HEK293 (cell line): ENCODE measurements at regions not wholly inside any gene's neighbourhood (a gene's known extent, or its start where the extent isn't known, plus 50 kb on each side); places are given as distances from the start of the nearest gene placed in this dataset.

Experiments used
- CTCF ChIA-PET: fragments of 350-600 bp; formaldehyde crosslinking; extraction: SDS; loops from one replicate; lab custom pipeline; 2021; ENCODE audit warnings: antibody characterized with exemption; lab: Yijun Ruan, JAX
- POLR2A ChIA-PET: fragments of 300-600 bp; formaldehyde crosslinking; extraction: SDS; loops from one replicate; lab custom pipeline; 2020; ENCODE audit warnings: antibody characterized with exemption, inconsistent platforms; lab: Yijun Ruan, JAX
- H3K27ac ChIP-seq: fragments of 200-500 bp; sonication (Bioruptor generic); 2 replicates; pipeline ENCODE4 v1.5.1; 2014; ENCODE audit warnings: low read depth, low read length, control low read depth, inconsistent platforms; ENCODE audit errors: extremely low read depth
- H3K36me3 ChIP-seq, 2 experiments: fragments of 200-500 bp in 1 of 2; sonication (Bioruptor generic) in 1 of 2; 1 replicate in 1 of 2; 2 replicates in 1 of 2; pipeline ENCODE4 v1.5.1; 2014 to 2017; ENCODE audit warnings: inconsistent platforms in 2 of 2, low read length in 2 of 2; ENCODE audit not compliant: control insufficient read depth in 2 of 2, insufficient read depth in 1 of 2
- H3K4me1 ChIP-seq: fragments of 200-500 bp; sonication (Bioruptor generic); 2 replicates; pipeline ENCODE4 v1.5.1; 2014; ENCODE audit warnings: mild to moderate bottlenecking, low read length, inconsistent platforms; ENCODE audit not compliant: control insufficient read depth, insufficient read depth
- H3K4me3 ChIP-seq: 2 replicates; pipeline ENCODE4 v1.5.1; 2011; ENCODE audit warnings: low read depth, mild to moderate bottlenecking, control low read depth, low read length, moderate library complexity
- H3K9me3 ChIP-seq: fragments of 200-500 bp; sonication (Bioruptor generic); 2 replicates; pipeline ENCODE4 v1.5.1; 2014; ENCODE audit warnings: low read depth, low read length, inconsistent platforms; ENCODE audit not compliant: control insufficient read depth, insufficient read depth
- AEBP2 ChIP-seq: fragments of 450-650 bp; formaldehyde crosslinking; IDR thresholded peaks from 2 replicates; pipeline ENCODE4 v1.5.1; 2016; ENCODE audit warnings: missing biosample characterization, missing genetic modification characterization, borderline replicate concordance
- ATF2 ChIP-seq: fragments of 450-650 bp; formaldehyde crosslinking; IDR thresholded peaks from 2 replicates; pipeline ENCODE4 v1.5.1; 2016; ENCODE audit warnings: missing biosample characterization, missing genetic modification characterization, low read depth
- EGR2 ChIP-seq: fragments of 450-650 bp; formaldehyde crosslinking; IDR thresholded peaks from 2 replicates; pipeline ENCODE4 v1.5.1; 2016; ENCODE audit warnings: low read depth, missing biosample characterization, missing genetic modification characterization
- GFI1B ChIP-seq: fragments of 450-650 bp; formaldehyde crosslinking; IDR thresholded peaks from 2 replicates; pipeline ENCODE4 v1.5.1; 2016; ENCODE audit warnings: missing biosample characterization, missing genetic modification characterization
- MZF1 ChIP-seq: fragments of 450-650 bp; formaldehyde crosslinking; IDR thresholded peaks from 2 replicates; pipeline ENCODE4 v1.5.1; 2017; ENCODE audit warnings: missing biosample characterization, missing genetic modification characterization, borderline replicate concordance
- OVOL3 ChIP-seq: fragments of 450-650 bp; formaldehyde crosslinking; IDR thresholded peaks from 2 replicates; pipeline ENCODE4 v1.5.1; 2016; ENCODE audit warnings: missing biosample characterization, missing genetic modification characterization
- PBX3 ChIP-seq: sonication (generic); formaldehyde crosslinking; IDR thresholded peaks from 2 replicates; pipeline ENCODE4 v1.8.1; 2022; ENCODE audit warnings: mild to moderate bottlenecking, moderate library complexity, missing genetic modification reagents
- PRDM4 ChIP-seq: fragments of 450-650 bp; formaldehyde crosslinking; IDR thresholded peaks from 2 replicates; pipeline ENCODE4 v1.5.1; 2017; ENCODE audit warnings: missing biosample characterization, missing genetic modification characterization
- REST ChIP-seq: fragments of 450-650 bp; formaldehyde crosslinking; IDR thresholded peaks from 2 replicates; pipeline ENCODE4 v1.5.1; 2016; ENCODE audit warnings: missing biosample characterization, missing genetic modification characterization
- SP7 ChIP-seq: fragments of 450-650 bp; formaldehyde crosslinking; IDR thresholded peaks from 2 replicates; pipeline ENCODE4 v1.5.1; 2016; ENCODE audit warnings: missing biosample characterization, missing genetic modification characterization
- WT1 ChIP-seq: fragments of 450-650 bp; formaldehyde crosslinking; IDR thresholded peaks from 2 replicates; pipeline ENCODE4 v1.5.1; 2016; ENCODE audit warnings: missing biosample characterization, missing genetic modification characterization
- ZBTB21 ChIP-seq: fragments of 450-650 bp; formaldehyde crosslinking; IDR thresholded peaks from 2 replicates; pipeline ENCODE4 v1.5.1; 2017; ENCODE audit warnings: missing biosample characterization, missing genetic modification characterization
- ZNF10 ChIP-seq: fragments of 450-650 bp; formaldehyde crosslinking; IDR thresholded peaks from 2 replicates; pipeline ENCODE4 v1.5.1; 2017; ENCODE audit warnings: missing biosample characterization, missing genetic modification characterization
- ZNF169 ChIP-seq: fragments of 450-650 bp; formaldehyde crosslinking; IDR thresholded peaks from 2 replicates; pipeline ENCODE4 v1.5.1; 2016; ENCODE audit warnings: missing biosample characterization, missing genetic modification characterization
- ZNF274 ChIP-seq, 2 experiments: fragments of 200-500 bp in 1 of 2; fragments of 450-650 bp in 1 of 2; sonication (Bioruptor generic) in 1 of 2; formaldehyde crosslinking in 1 of 2; IDR thresholded peaks; 2 replicates each; pipeline versions ENCODE4 v1.5.1 to v1.6.1; 2014 to 2016; ENCODE audit warnings: borderline replicate concordance in 1 of 2, inconsistent platforms in 1 of 2, low read length in 1 of 2, missing biosample characterization in 1 of 2, missing genetic modification characterization in 1 of 2
- ZNF416 ChIP-seq: fragments of 450-650 bp; formaldehyde crosslinking; IDR thresholded peaks from 2 replicates; pipeline ENCODE4 v1.5.1; 2016; ENCODE audit warnings: missing biosample characterization, missing genetic modification characterization
- ZNF433 ChIP-seq: fragments of 450-650 bp; formaldehyde crosslinking; IDR thresholded peaks from 2 replicates; pipeline ENCODE4 v1.5.1; 2016; ENCODE audit warnings: missing biosample characterization, missing genetic modification characterization, low read depth
- ZNF521 ChIP-seq: fragments of 450-650 bp; formaldehyde crosslinking; IDR thresholded peaks from 2 replicates; pipeline ENCODE4 v1.5.1; 2017; ENCODE audit warnings: missing biosample characterization, mild to moderate bottlenecking, missing genetic modification characterization
- ZNF548 ChIP-seq: fragments of 450-650 bp; formaldehyde crosslinking; IDR thresholded peaks from 2 replicates; pipeline ENCODE4 v1.5.1; 2016; ENCODE audit warnings: missing biosample characterization, missing genetic modification characterization
- ZNF560 ChIP-seq: fragments of 450-650 bp; formaldehyde crosslinking; IDR thresholded peaks from 2 replicates; pipeline ENCODE4 v1.5.1; 2017; ENCODE audit warnings: missing biosample characterization, missing genetic modification characterization, borderline replicate concordance
- ZNF600 ChIP-seq: fragments of 450-650 bp; formaldehyde crosslinking; IDR thresholded peaks from 2 replicates; pipeline ENCODE4 v1.5.1; 2016; ENCODE audit warnings: missing biosample characterization, missing genetic modification characterization
- ZNF768 ChIP-seq: fragments of 450-650 bp; formaldehyde crosslinking; IDR thresholded peaks from 2 replicates; pipeline ENCODE4 v1.5.1; 2018; ENCODE audit warnings: missing biosample characterization, mild to moderate bottlenecking, missing genetic modification characterization
- ZNF830 ChIP-seq: fragments of 450-650 bp; IDR thresholded peaks from 2 replicates; pipeline ENCODE4 v1.5.0; 2018; ENCODE audit warnings: missing biosample characterization, missing genetic modification characterization, low read depth, mild to moderate bottlenecking, moderate library complexity
- ZNF843 ChIP-seq: fragments of 450-650 bp; formaldehyde crosslinking; IDR thresholded peaks from 2 replicates; pipeline ENCODE4 v1.5.1; 2016; ENCODE audit warnings: missing biosample characterization, missing genetic modification characterization

GRCh38 chrX:88584283-88584682 lies 162.7 kb upstream of the CPXCR1 start:
- CTCF ChIA-PET, result no interaction called here

GRCh38 chrX:88586317-88586716 lies 160.7 kb upstream of the CPXCR1 start:
- no peaks in the 10 kb centered on the region for H3K36me3 ChIP-seq
- POLR2A ChIA-PET, result no interaction called here
- no peak for TF ChIP-seq EGR2 (tag by site-specific recombination)
- no peak for TF ChIP-seq ZNF843
- TF ChIP-seq ZNF560 (tag by site-specific recombination), result no peak
- no peak for TF ChIP-seq ZNF274 (IDR thresholded peaks at IDR 0.05; ENCODE audit: low read length)
- no peak for TF ChIP-seq ZNF274 (tag by site-specific recombination; IDR thresholded peaks at IDR 0.05; ENCODE audit: borderline replicate concordance)
- TF ChIP-seq ATF2, result peak; percentile 81

More at GRCh38 chrX:88584283-88584682, 162.7 kb upstream of the CPXCR1 start:
- Histone ChIP-seq H3K27ac (no peak overlapping the region), H3K4me1 (no peaks in the 10 kb centered on the region), H3K36me3 (no peaks in the 10 kb centered on the region), H3K4me3 (no peak overlapping the region), H3K9me3 (peaks cover 16% of the 10 kb centered on the region)
- no peak for TF ChIP-seq ZNF600 (tag by site-specific recombination)
- no peak for TF ChIP-seq ZNF521
- no peak for TF ChIP-seq ZNF169 (tag by site-specific recombination)
- no peak for TF ChIP-seq GFI1B
- no peak for TF ChIP-seq REST (tag by site-specific recombination)
- no peak for TF ChIP-seq PBX3 (CRISPR knock-in tag)
- TF ChIP-seq ZNF830 (tag by site-specific recombination), result no peak
- no peak for TF ChIP-seq ZNF548 (tag by site-specific recombination)
- no peak for TF ChIP-seq MZF1
- TF ChIP-seq ZBTB21, result no peak
- POLR2A ChIA-PET, result no interaction called here

GRCh38 chrX:88603237-88603636 lies 143.8 kb upstream of the CPXCR1 start:
- H3K4me3 ChIP-seq, result no peak overlapping the region
- peaks cover 2% of the 10 kb centered on the region; the same call in 1 of the 2 replicates for H3K9me3 ChIP-seq
- no peaks in the 10 kb centered on the region for H3K36me3 ChIP-seq
- no peak overlapping the region for H3K27ac ChIP-seq
- POLR2A ChIA-PET, result no interaction called here
- H3K4me1 ChIP-seq, result no peaks in the 10 kb centered on the region
- CTCF ChIA-PET, result no interaction called here
- TF ChIP-seq ZNF416 (tag by site-specific recombination) (no peak), ZNF768 (tag by site-specific recombination) (no peak), AEBP2 (tag by site-specific recombination) (no peak), OVOL3 (tag by site-specific recombination) (no peak), SP7 (tag by site-specific recombination) (no peak), WT1 (tag by site-specific recombination) (no peak), PRDM4 (no peak), ZNF433 (tag by site-specific recombination) (no peak), ZNF10 (tag by site-specific recombination) (no peak)

More at GRCh38 chrX:88586317-88586716, 160.7 kb upstream of the CPXCR1 start:
- H3K4me3 ChIP-seq, result no peak overlapping the region
- H3K27ac ChIP-seq, result no peak overlapping the region
- CTCF ChIA-PET, result no interaction called here
- H3K9me3 ChIP-seq, result peaks cover 12% of the 10 kb centered on the region
- H3K4me1 ChIP-seq, result no peaks in the 10 kb centered on the region
